IMR-90 (cell line): ENCODE measurements at regions not wholly inside any gene's neighbourhood (a gene's known extent, or its start where the extent isn't known, plus 50 kb on each side); places are given as distances from the start of the nearest gene placed in this dataset.

Experiments
- ATAC-seq: fragments of 200-7000 bp; cut with Tn5 transposase; 2 replicates; pipeline ENCODE4 v1.9.1; 2020; ENCODE audit warnings: low read depth, mild to moderate bottlenecking, moderate library complexity
- BruUV-seq: library from RNA; stranded (reverse); fragments of 400-500 nt; replicated peaks from 2 replicates; lab custom pipeline; 2021; lab: Mats Ljungman, UMichigan
- CTCF ChIA-PET: fragments of 300-600 bp; formaldehyde crosslinking; extraction: SDS; loops from one replicate; lab custom pipeline; 2021; ENCODE audit warnings: antibody characterized with exemption; lab: Yijun Ruan, JAX
- POLR2A ChIA-PET: fragments of 300-600 bp; sonication (Branson Sonifier 250); formaldehyde crosslinking; loops from one replicate; lab custom pipeline; 2022; ENCODE audit warnings: antibody characterized with exemption; ENCODE audit not compliant: unreplicated experiment; lab: Charles Lee
- DNase-seq: peaks from one replicate; pipeline ENCODE4 v3.0.0; 2013
- H2AFZ ChIP-seq: replicated peaks from 2 replicates; pipeline ENCODE3; 2013; ENCODE audit warnings: low read length, mild to moderate bottlenecking; ENCODE audit not compliant: poor library complexity
- H2AK5ac ChIP-seq: 2 replicates; pipeline ENCODE4 v1.6.1; 2013; ENCODE audit warnings: low read depth, low read length, inconsistent platforms
- H2AK9ac ChIP-seq: replicated peaks from 2 replicates; pipeline ENCODE3; 2013; ENCODE audit warnings: mild to moderate bottlenecking, low read depth, low read length, moderate library complexity; ENCODE audit not compliant: poor library complexity
- H2BK120ac ChIP-seq: 2 replicates; pipeline ENCODE4 v1.6.1; 2013; ENCODE audit warnings: low read depth, low read length, inconsistent platforms
- H2BK15ac ChIP-seq: 3 replicates; pipeline ENCODE4 v1.6.1; 2013; ENCODE audit warnings: low read depth, low read length, inconsistent platforms
- H2BK20ac ChIP-seq: 2 replicates; pipeline ENCODE4 v1.6.1; 2013; ENCODE audit warnings: low read depth, mild to moderate bottlenecking, inconsistent platforms, low read length, moderate library complexity
- H2BK5ac ChIP-seq: 2 replicates; pipeline ENCODE4 v1.6.1; 2013; ENCODE audit warnings: mild to moderate bottlenecking, low read depth, low read length, inconsistent platforms; ENCODE audit not compliant: poor library complexity, severe bottlenecking
- H3K14ac ChIP-seq: replicated peaks from 2 replicates; pipeline ENCODE4 v1.6.1; 2013; ENCODE audit warnings: low read depth, low read length, inconsistent platforms
- H3K18ac ChIP-seq: 2 replicates; pipeline ENCODE4 v1.6.1; 2013; ENCODE audit warnings: low read depth, low read length, control low read depth
- H3K23ac ChIP-seq: 2 replicates; pipeline ENCODE4 v1.6.1; 2013; ENCODE audit warnings: low read depth, low read length, inconsistent platforms
- H3K27ac ChIP-seq: 2 replicates; pipeline ENCODE4 v1.5.1; 2013; ENCODE audit warnings: mild to moderate bottlenecking, control low read depth, low read length; ENCODE audit not compliant: insufficient read depth
- H3K27me3 ChIP-seq: 2 replicates; pipeline ENCODE4 v1.6.1; 2013; ENCODE audit warnings: low read length; ENCODE audit not compliant: control insufficient read depth, insufficient read depth
- H3K36me3 ChIP-seq: 2 replicates; pipeline ENCODE4 v1.6.1; 2013; ENCODE audit warnings: low read length, mixed read lengths; ENCODE audit not compliant: control insufficient read depth, insufficient read depth
- H3K4ac ChIP-seq: 2 replicates; pipeline ENCODE4 v1.6.1; 2013; ENCODE audit warnings: low read depth, low read length, inconsistent platforms
- H3K4me1 ChIP-seq: 2 replicates; pipeline ENCODE4 v1.6.1; 2013; ENCODE audit warnings: low read length, mixed read lengths; ENCODE audit not compliant: control insufficient read depth, insufficient read depth
- H3K4me2 ChIP-seq: 2 replicates; pipeline ENCODE4 v1.6.1; 2013; ENCODE audit warnings: low read depth, mild to moderate bottlenecking, control low read depth, low read length, moderate library complexity
- H3K4me3 ChIP-seq: 2 replicates; pipeline ENCODE4 v1.5.1; 2013; ENCODE audit warnings: low read depth, mild to moderate bottlenecking, control low read depth, low read length, moderate library complexity; ENCODE audit not compliant: insufficient read depth
- H3K56ac ChIP-seq: 2 replicates; pipeline ENCODE4 v1.6.1; 2013; ENCODE audit warnings: low read length, inconsistent platforms; ENCODE audit not compliant: insufficient read depth; ENCODE audit errors: extremely low read depth
- H3K79me1 ChIP-seq, 2 experiments: 2 replicates each; pipeline ENCODE4 v1.6.1; 2013; ENCODE audit warnings: low read length in 2 of 2, inconsistent platforms in 1 of 2, low read depth in 1 of 2
- H3K9ac ChIP-seq: 2 replicates; pipeline ENCODE4 v1.6.1; 2013; ENCODE audit warnings: low read depth, low read length, control low read depth
- H3K9me1 ChIP-seq: 2 replicates; pipeline ENCODE4 v1.6.1; 2013; ENCODE audit warnings: low read length, inconsistent platforms; ENCODE audit not compliant: insufficient read depth
- H3K9me3 ChIP-seq: 2 replicates; pipeline ENCODE4 v1.6.1; 2013; ENCODE audit warnings: low read length; ENCODE audit not compliant: control insufficient read depth, insufficient read depth
- H4K20me1 ChIP-seq: 2 replicates; pipeline ENCODE4 v1.6.1; 2013; ENCODE audit warnings: low read length, inconsistent platforms; ENCODE audit not compliant: insufficient read depth
- H4K5ac ChIP-seq: 2 replicates; pipeline ENCODE4 v1.6.1; 2013; ENCODE audit warnings: mild to moderate bottlenecking, low read depth, low read length, control low read depth
- H4K8ac ChIP-seq, 2 experiments: 2 replicates each; pipeline ENCODE4 v1.6.1; 2013; ENCODE audit warnings: low read depth in 2 of 2, low read length in 2 of 2, control low read depth in 1 of 2, inconsistent platforms in 1 of 2
- H4K91ac ChIP-seq: 2 replicates; pipeline ENCODE4 v1.6.1; 2013; ENCODE audit warnings: low read depth, low read length, inconsistent platforms; ENCODE audit not compliant: insufficient read depth
- BHLHE40 ChIP-seq: fragments of 150-350 bp; IDR thresholded peaks from 2 replicates; pipeline ENCODE4 v1.6.1; 2016; ENCODE audit warnings: mild to moderate bottlenecking, low read depth, low read length
- CEBPB ChIP-seq: IDR thresholded peaks from 2 replicates; pipeline ENCODE4 v1.6.1; 2012; ENCODE audit warnings: low read depth, low read length, improper control_type of control experiment
- CHD1 ChIP-seq: IDR thresholded peaks from 2 replicates; pipeline ENCODE4 v1.6.1; 2012; ENCODE audit warnings: low read depth, low read length, improper control_type of control experiment
- FOS ChIP-seq: fragments of 150-350 bp; IDR thresholded peaks from 2 replicates; pipeline ENCODE4 v1.6.1; 2016; ENCODE audit warnings: low read depth, low read length
- MAFK ChIP-seq: IDR thresholded peaks from 2 replicates; pipeline ENCODE4 v1.6.1; 2012; ENCODE audit warnings: low read depth, low read length, improper control_type of control experiment
- MAZ ChIP-seq: IDR thresholded peaks from 2 replicates; pipeline ENCODE4 v1.6.1; 2012; ENCODE audit warnings: low read depth, mild to moderate bottlenecking, low read length, improper control_type of control experiment, moderate library complexity, borderline replicate concordance
- MXI1 ChIP-seq: IDR thresholded peaks from 2 replicates; pipeline ENCODE4 v1.6.1; 2012; ENCODE audit warnings: low read depth, mild to moderate bottlenecking, low read length, moderate library complexity, borderline replicate concordance
- NFE2L2 ChIP-seq: fragments of 150-350 bp; IDR thresholded peaks from 2 replicates; pipeline ENCODE4 v1.6.1; 2016; ENCODE audit warnings: low read depth, mild to moderate bottlenecking, low read length
- POLR2A ChIP-seq: IDR thresholded peaks from 2 replicates; pipeline ENCODE4 v1.6.1; 2012; ENCODE audit warnings: mild to moderate bottlenecking, low read depth, low read length
- RAD21 ChIP-seq: IDR thresholded peaks from 2 replicates; pipeline ENCODE4 v1.6.1; 2012; ENCODE audit warnings: low read length, improper control_type of control experiment
- RCOR1 ChIP-seq: IDR thresholded peaks from 2 replicates; pipeline ENCODE4 v1.6.1; 2012; ENCODE audit warnings: mild to moderate bottlenecking, low read length, improper control_type of control experiment; ENCODE audit not compliant: insufficient replicate concordance
- RFX5 ChIP-seq: IDR thresholded peaks from 2 replicates; pipeline ENCODE4 v1.8.0; 2012; ENCODE audit warnings: low read depth, mild to moderate bottlenecking, low read length, moderate library complexity
- SMC3 ChIP-seq: fragments of 150-350 bp; IDR thresholded peaks from 2 replicates; pipeline ENCODE4 v1.6.1; 2016; ENCODE audit warnings: low read depth, mild to moderate bottlenecking, antibody characterized with exemption, low read length, moderate library complexity
- WGBS, 2 experiments: methylation state at CpG; one replicate each; pipeline versions ENCODE4 v1.1.5 to v1.1.7; 2013; ENCODE audit warnings: missing lambda C conversion rate in 2 of 2; ENCODE audit not compliant: insufficient read length in 1 of 2; ENCODE audit errors: extremely low coverage in 2 of 2; 5-methylcytosine and 5-hydroxymethylcytosine counted together
- dilution Hi-C: fragments of 300-500 bp; cut with HindIII; formaldehyde crosslinking; loops from one replicate; pipeline ENCODE4 v1.14.3; 2018; ENCODE audit warnings: low sequenced_read_pairs; ENCODE audit not compliant: unreplicated experiment
- in situ Hi-C: fragments of 300-500 bp; cut with MboI; formaldehyde crosslinking; loops from 3 replicates; pipeline ENCODE4 v1.14.3; 2019; ENCODE audit warnings: low sequenced_read_pairs, inconsistent platforms, mixed read lengths
- intact Hi-C: fragments of 100-400 bp; cut with micrococcal nuclease; formaldehyde crosslinking; loops from 2 replicates; pipeline ENCODE4 v1.10.0; 2022
- TF ChIP-seq, protein P1 (sequence below): fragments of 150-350 bp; IDR thresholded peaks from 2 replicates; pipeline ENCODE4 v1.6.1; 2016; ENCODE audit warnings: low read depth, mild to moderate bottlenecking, low read length, moderate library complexity, borderline replicate concordance
- TF ChIP-seq, protein P2 (sequence below): conservative IDR thresholded peaks from 2 replicates; pipeline ENCODE4 v1.5.1; 2012; ENCODE audit warnings: mild to moderate bottlenecking, low read depth, low read length, improper control_type of control experiment
- TF ChIP-seq, protein P3 (sequence below): fragments of 150-350 bp; IDR thresholded peaks from 2 replicates; pipeline ENCODE4 v1.6.1; 2017; ENCODE audit warnings: mild to moderate bottlenecking, antibody characterized with exemption, low read length, low read depth

DNA sequence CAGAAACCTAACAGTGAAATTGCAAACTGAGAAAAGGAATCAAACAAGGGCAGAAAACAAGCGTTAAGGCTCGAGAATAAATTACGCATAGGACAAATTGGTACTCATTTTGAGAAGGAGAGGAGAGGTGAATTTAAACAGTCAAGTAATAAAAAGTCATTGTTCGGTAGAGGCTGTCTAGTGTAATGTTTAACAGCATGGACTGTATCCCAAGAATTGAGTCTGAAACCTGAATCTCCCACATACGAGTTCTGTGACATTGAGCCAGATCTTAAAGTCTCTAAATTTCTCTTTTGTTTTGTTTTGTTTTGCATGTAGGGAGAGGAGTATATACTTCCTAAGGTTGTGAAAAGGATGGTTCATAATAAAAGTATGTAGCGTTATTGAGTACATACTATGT, 216.5 kb upstream of the BTG1 start:
- Histone ChIP-seq H2AK5ac (no peak overlapping the region), H3K79me1 (no peaks in the 10 kb centered on the region), H3K9me3 (no peaks in the 10 kb centered on the region), H3K14ac (no peak overlapping the region), H3K27ac (no peak overlapping the region), H3K4me1 (no peaks in the 10 kb centered on the region), H3K9ac (no peak overlapping the region), H2BK15ac (no peak overlapping the region), H2BK20ac (no peak overlapping the region), H2AK9ac (no peak overlapping the region), H3K23ac (no peak overlapping the region), H3K56ac (no peak overlapping the region), H3K4ac (no peak overlapping the region), H4K20me1 (no peaks in the 10 kb centered on the region), H4K8ac (no peak overlapping the region), H2BK5ac (no peak overlapping the region), H2BK120ac (no peak overlapping the region), H2AFZ (no peak overlapping the region), H3K18ac (no peak overlapping the region), H4K91ac (no peak overlapping the region), H3K27me3 (no peaks in the 10 kb centered on the region), H3K4me2 (no peak overlapping the region), H3K4me3 (no peak overlapping the region), H3K9me1 (no peaks in the 10 kb centered on the region), H3K36me3 (no peaks in the 10 kb centered on the region), H4K5ac (no peak overlapping the region)
- ChIA-PET POLR2A (no interaction called here), CTCF (no interaction called here)
- no CpG with 5 or more reads among the region's 6 CpGs for WGBS, 2 experiments
- ATAC-seq (no peak), DNase-seq (no peak)
- BruUV-seq, result no TSS peak
- dilution Hi-C loops (no loop called here), intact Hi-C loops (no loop called here), in situ Hi-C loops (no loop called here)
- TF ChIP-seq, protein P1, sequence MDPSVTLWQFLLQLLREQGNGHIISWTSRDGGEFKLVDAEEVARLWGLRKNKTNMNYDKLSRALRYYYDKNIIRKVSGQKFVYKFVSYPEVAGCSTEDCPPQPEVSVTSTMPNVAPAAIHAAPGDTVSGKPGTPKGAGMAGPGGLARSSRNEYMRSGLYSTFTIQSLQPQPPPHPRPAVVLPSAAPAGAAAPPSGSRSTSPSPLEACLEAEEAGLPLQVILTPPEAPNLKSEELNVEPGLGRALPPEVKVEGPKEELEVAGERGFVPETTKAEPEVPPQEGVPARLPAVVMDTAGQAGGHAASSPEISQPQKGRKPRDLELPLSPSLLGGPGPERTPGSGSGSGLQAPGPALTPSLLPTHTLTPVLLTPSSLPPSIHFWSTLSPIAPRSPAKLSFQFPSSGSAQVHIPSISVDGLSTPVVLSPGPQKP, result no peak
- TF ChIP-seq, protein P2, sequence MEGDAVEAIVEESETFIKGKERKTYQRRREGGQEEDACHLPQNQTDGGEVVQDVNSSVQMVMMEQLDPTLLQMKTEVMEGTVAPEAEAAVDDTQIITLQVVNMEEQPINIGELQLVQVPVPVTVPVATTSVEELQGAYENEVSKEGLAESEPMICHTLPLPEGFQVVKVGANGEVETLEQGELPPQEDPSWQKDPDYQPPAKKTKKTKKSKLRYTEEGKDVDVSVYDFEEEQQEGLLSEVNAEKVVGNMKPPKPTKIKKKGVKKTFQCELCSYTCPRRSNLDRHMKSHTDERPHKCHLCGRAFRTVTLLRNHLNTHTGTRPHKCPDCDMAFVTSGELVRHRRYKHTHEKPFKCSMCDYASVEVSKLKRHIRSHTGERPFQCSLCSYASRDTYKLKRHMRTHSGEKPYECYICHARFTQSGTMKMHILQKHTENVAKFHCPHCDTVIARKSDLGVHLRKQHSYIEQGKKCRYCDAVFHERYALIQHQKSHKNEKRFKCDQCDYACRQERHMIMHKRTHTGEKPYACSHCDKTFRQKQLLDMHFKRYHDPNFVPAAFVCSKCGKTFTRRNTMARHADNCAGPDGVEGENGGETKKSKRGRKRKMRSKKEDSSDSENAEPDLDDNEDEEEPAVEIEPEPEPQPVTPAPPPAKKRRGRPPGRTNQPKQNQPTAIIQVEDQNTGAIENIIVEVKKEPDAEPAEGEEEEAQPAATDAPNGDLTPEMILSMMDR, result no peak
- TF ChIP-seq RFX5, result no peak
- TF ChIP-seq CHD1, result no peak
- TF ChIP-seq BHLHE40, result no peak
- TF ChIP-seq SMC3, result no peak
- no peak for TF ChIP-seq RCOR1
- no peak for TF ChIP-seq POLR2A
- TF ChIP-seq MAFK, result no peak
- TF ChIP-seq MAZ, result no peak
- no peak for TF ChIP-seq MXI1
- no peak for TF ChIP-seq NFE2L2
- TF ChIP-seq RAD21, result no peak
- no peak for TF ChIP-seq CEBPB
- TF ChIP-seq, protein P3, sequence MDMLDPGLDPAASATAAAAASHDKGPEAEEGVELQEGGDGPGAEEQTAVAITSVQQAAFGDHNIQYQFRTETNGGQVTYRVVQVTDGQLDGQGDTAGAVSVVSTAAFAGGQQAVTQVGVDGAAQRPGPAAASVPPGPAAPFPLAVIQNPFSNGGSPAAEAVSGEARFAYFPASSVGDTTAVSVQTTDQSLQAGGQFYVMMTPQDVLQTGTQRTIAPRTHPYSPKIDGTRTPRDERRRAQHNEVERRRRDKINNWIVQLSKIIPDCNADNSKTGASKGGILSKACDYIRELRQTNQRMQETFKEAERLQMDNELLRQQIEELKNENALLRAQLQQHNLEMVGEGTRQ, result no peak
- TF ChIP-seq FOS, result no peak
